GM21367 (cell line): ENCODE measurements at regions not wholly inside any gene's neighbourhood (a gene's known extent, or its start where the extent isn't known, plus 50 kb on each side); places are given as distances from the start of the nearest gene placed in this dataset.
"Not testable (repeated sequence)": the region's sequence is repeated elsewhere in the genome, so short reads cannot be mapped to it uniquely, and the experiment has no call there.

Experiments
- ATAC-seq: cut with Tn5 transposase; IDR thresholded peaks from one replicate; pipeline ENCODE4 v1.9.1; 2021; ENCODE audit not compliant: unreplicated experiment

GRCh38 chr9:80792726-80793125 is 896.6 kb downstream of the TLE1 start:
- ATAC-seq = no peak

- ATAC-seq = no peak
These were observed 897.5 kb downstream of the TLE1 start for GRCh38 chr9:80791836-80792235.

DNA sequence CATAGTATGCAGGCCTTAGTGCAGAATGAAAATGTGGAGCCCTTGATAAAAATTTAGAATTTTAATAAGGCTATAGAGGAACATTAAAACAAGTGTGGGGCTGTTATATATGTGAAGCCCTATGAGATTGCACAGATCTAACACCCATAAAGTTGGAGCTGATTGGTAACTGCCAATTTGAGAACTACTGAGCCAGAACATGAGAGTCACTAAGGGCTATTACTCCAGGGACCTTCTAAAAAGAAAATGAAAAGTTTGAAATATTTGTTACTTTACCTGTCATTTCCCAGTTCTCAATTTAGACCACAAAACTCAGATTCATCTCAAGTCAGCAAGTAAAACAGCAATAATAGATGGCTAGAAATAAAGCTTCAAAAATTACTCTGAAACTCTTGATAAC is 898.6 kb downstream of the TLE1 start:
- ATAC-seq = no peak

GRCh38 chr9:80789831-80790230 is 899.5 kb downstream of the TLE1 start:
- no peak for ATAC-seq

DNA sequence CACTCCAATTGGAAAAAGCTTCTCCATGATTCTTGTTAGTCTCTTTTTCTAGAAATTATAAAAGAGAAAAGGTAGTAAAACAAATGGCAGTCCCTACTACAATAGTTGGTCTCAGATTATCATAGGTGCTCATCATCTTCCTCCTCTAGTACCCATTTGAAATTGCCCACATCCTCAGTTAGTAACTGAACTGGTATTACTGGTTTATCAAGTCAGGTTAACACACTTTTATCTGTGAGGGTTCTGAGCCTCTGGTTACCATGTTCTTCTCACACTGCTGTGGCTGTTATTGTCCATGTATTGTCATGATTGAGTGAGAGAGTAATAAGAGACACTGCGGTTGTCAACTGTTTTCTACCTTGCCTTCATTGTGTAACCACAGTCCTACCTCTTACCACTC is 901.7 kb downstream of the TLE1 start:
- ATAC-seq = no peak

DNA sequence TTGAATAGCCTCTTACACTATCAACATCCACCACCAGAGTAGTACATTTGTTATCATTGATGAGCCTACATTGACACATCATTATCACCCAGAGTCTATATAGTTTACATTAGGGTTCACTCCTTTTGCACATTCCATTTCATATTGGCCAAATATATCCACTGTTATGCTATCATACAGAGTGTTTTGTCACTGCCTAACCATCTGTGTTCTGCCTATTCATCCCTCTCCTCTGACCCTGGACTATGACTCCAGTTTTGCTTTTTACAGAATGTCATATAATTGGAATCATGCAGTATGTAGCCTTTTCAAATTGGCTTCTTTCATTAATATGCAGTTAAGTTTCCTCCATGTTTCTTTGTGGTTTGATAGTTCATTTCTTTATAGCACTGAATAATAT is 904.7 kb downstream of the TLE1 start:
- no peak for ATAC-seq

- ATAC-seq = no peak
These were observed 913.4 kb downstream of the TLE1 start for GRCh38 chr9:80775971-80776370.

- ATAC-seq = no peak
These were observed 913.8 kb downstream of the TLE1 start for GRCh38 chr9:80775530-80775929.

GRCh38 chr9:80771555-80772347 is 917.6 kb downstream of the TLE1 start:
- no peak for ATAC-seq

- ATAC-seq = no peak
These were observed 925.8 kb downstream of the TLE1 start for GRCh38 chr9:80763536-80763935.

DNA sequence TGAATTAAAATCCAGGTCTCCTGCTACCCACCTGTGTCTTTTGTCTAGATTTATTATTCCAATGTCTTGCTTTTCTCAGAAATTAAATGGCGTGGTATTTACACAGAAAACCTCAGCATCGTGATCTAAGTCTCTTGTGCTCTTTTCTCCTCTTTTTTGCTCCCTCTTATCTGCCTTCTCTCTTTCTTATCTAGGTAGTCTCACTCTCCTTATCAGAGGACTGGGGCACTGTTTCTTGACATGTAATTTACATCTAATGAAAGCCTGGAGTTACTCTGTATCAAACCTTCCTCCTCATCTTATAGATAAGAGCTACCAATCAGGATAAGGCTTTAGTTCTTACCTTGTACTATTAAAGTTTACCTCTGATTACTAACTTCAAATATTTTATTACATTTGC is 933.8 kb downstream of the TLE1 start:
- no peak for ATAC-seq

GRCh38 chr9:80747056-80747455 is 942.3 kb downstream of the TLE1 start:
- ATAC-seq = not testable (repeated sequence)

DNA sequence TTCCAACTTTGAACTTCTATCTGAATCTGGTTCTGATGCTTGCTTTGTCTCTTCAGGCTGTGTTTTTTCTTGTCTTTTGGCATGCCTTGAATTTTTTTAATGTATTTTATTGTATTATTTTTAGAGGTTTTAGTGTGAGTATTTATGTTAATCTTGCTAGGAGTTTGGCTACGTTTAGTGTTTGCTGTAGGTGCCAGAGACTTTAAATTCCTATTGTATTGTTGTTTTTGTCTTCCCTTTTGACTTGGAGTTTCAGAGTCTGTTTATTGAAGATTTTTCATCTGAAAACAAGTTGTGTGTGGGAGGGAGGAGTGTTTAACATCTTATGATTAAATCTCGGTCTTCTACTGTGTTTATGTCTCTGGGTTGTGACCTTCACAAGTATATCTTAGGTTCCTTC is 956.8 kb downstream of the TLE1 start:
- ATAC-seq = no peak

GRCh38 chr9:80720579-80720978 is 968.8 kb downstream of the TLE1 start:
- no peak for ATAC-seq

DNA sequence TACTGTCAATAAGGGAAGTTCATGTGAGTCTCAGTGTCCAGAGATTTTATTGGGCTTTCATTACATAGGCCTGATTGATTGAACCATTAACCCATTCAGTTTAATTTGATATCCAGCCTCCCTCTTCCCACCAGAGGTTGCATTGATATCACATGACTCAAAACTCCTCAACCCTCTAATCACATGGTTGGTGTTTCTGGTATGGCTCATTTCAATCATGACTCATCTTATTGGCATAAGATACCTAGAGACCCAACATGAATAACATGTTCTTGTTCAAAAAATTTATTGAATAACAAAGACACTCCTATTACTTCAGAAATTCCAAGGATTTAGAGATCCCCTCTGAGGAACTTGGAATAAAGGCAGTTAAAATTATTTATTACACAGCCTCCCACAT is 982.2 kb downstream of the TLE1 start:
- ATAC-seq = no peak

- no peak for ATAC-seq
These were observed 988.3 kb downstream of the TLE1 start for GRCh38 chr9:80701061-80701460.

- no peak for ATAC-seq
These were observed 989.8 kb downstream of the TLE1 start for GRCh38 chr9:80699511-80699998.

- no peak for ATAC-seq
These were observed 990.5 kb downstream of the TLE1 start for GRCh38 chr9:80698725-80699410.

DNA sequence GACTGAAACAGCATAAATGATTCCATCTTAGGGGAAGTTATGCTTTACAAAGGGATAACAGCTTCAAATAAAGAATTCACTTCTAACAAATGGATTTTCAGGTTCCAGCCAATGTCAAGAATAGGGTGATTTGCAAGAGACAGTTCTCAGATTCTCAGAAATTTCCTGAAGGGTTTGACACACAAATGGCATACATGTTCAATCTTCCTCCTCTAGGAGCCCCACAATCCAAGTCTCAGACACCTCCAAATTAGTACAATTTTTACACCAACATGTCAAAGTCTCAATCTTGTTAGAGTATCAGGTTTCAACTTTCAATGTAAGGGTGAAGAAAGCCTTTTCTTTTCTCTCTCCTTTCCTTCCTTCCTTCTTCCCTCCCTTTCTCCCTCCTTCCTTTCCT is 996.6 kb downstream of the TLE1 start:
- no peak for ATAC-seq

DNA sequence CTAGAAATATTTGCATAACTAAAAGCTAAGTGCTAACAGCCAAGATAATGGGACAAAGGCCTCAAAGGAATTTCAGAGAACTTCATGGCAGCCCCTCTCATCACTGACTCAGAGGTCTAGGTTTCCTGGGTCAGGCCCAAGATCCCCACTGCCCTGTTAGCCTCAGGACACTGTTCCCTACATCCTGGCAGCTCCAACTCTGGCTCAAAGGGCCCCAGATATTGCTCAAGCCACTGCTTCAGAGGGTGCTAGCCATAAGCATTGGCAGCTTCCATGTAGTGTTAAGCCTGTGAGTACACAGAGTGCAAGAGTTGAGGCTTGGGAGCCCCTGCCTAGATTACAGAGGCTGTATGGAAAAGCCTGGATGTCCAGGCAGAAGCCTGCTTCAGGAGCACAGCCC is 998.1 kb downstream of the TLE1 start:
- no peak for ATAC-seq

- ATAC-seq = no peak
These were observed 998.9 kb downstream of the TLE1 start for GRCh38 chr9:80690349-80690939.

DNA sequence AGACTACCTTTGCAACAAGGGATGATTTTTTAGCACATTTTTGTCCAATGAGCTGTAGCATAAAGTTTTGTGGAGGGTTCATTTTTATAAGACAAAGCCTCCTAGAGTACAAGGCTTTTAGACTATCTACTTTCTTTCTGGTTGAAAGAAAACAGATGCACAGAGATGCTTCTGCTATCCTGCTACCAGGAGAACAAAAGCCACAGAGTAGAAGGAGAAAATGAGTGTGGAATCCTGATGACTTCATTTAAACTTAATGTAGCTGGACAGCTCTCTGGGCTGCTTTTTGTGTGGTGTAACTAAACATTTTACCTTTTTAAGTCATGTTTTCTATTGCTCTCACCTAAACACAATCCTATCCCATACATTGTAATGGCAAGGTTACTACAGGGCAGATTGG is 1009.4 kb downstream of the TLE1 start:
- ATAC-seq = no peak
